Panc1 (cell line): ENCODE measurements at regions not wholly inside any gene's neighbourhood (a gene's known extent, or its start where the extent isn't known, plus 50 kb on each side); places are given as distances from the start of the nearest gene placed in this dataset.

Experiments used
- ATAC-seq: fragments of 200-7000 bp; cut with Tn5 transposase; 2 replicates; pipeline ENCODE4 v1.9.1; 2020; ENCODE audit warnings: mild to moderate bottlenecking, moderate library complexity
- BruUV-seq: library from RNA; stranded (reverse); fragments of 400-500 nt; replicated peaks from 2 replicates; lab custom pipeline; 2021; lab: Mats Ljungman, UMichigan
- CTCF ChIA-PET: fragments of 300-600 bp; sonication (Branson Sonifier 250); formaldehyde crosslinking; loops from one replicate; lab custom pipeline; 2022; ENCODE audit warnings: antibody characterized with exemption; lab: Charles Lee
- POLR2A ChIA-PET: fragments of 300-600 bp; sonication (Branson Sonifier 250); formaldehyde crosslinking; loops from one replicate; lab custom pipeline; 2022; ENCODE audit warnings: antibody characterized with exemption; lab: Charles Lee
- DNase-seq: peaks from one replicate; pipeline ENCODE4 v3.0.0-alpha.2; 2010; ENCODE audit warnings: low read depth, low spot score
- H3K27ac ChIP-seq: 2 replicates; pipeline ENCODE4 v1.5.1; 2011; ENCODE audit warnings: mild to moderate bottlenecking, low read length, inconsistent platforms
- H3K27me3 ChIP-seq: fragments of 200-500 bp; sonication (Bioruptor generic); 2 replicates; pipeline ENCODE4 v1.6.0; 2014; ENCODE audit warnings: low read length, inconsistent platforms; ENCODE audit not compliant: control insufficient read depth, insufficient read depth
- H3K36me3 ChIP-seq: fragments of 200-500 bp; sonication (Bioruptor generic); 2 replicates; pipeline ENCODE4 v1.5.1; 2014; ENCODE audit warnings: inconsistent platforms, mild to moderate bottlenecking, low read length, moderate library complexity; ENCODE audit not compliant: control insufficient read depth, insufficient read depth
- H3K4me1 ChIP-seq: 2 replicates; pipeline ENCODE4 v1.5.1; 2011; ENCODE audit warnings: inconsistent platforms, mild to moderate bottlenecking, low read length, moderate library complexity; ENCODE audit not compliant: control insufficient read depth, insufficient read depth
- H3K4me3 ChIP-seq, 2 experiments: 2 replicates each; pipeline ENCODE4 v1.5.1; 2011 to 2012; ENCODE audit warnings: low read depth in 2 of 2, low read length in 2 of 2, mild to moderate bottlenecking in 2 of 2, inconsistent platforms in 1 of 2, moderate library complexity in 1 of 2
- H3K9me3 ChIP-seq: fragments of 200-500 bp; sonication (Bioruptor generic); 2 replicates; pipeline ENCODE4 v1.5.1; 2014; ENCODE audit warnings: low read depth, mild to moderate bottlenecking, inconsistent platforms, low read length, moderate library complexity; ENCODE audit not compliant: control insufficient read depth, insufficient read depth
- CTCF ChIP-seq: fragments of 450-650 bp; IDR thresholded peaks from 2 replicates; pipeline ENCODE4 v1.5.1; 2017; ENCODE audit warnings: mild to moderate bottlenecking
- POLR2AphosphoS5 ChIP-seq: IDR thresholded peaks from 2 replicates; pipeline ENCODE4 v1.6.1; 2012; ENCODE audit warnings: mild to moderate bottlenecking, low read depth, low read length, moderate library complexity
- REST ChIP-seq, 2 experiments: IDR thresholded peaks; 2 replicates each; pipeline ENCODE4 v1.6.1; 2011 to 2012; ENCODE audit warnings: low read depth in 2 of 2, control low read depth in 1 of 2, low read length in 1 of 2, mild to moderate bottlenecking in 1 of 2, moderate library complexity in 1 of 2; ENCODE audit not compliant: insufficient read depth in 1 of 2
- SIN3A ChIP-seq: IDR thresholded peaks from 2 replicates; pipeline ENCODE4 v1.6.1; 2012; ENCODE audit warnings: low read depth, mild to moderate bottlenecking, low read length, moderate library complexity, borderline replicate concordance; ENCODE audit not compliant: insufficient read depth
- TCF7L2 ChIP-seq: IDR thresholded peaks from 2 replicates; pipeline ENCODE4 v1.6.1; 2011; ENCODE audit warnings: mild to moderate bottlenecking, low read depth, low read length, inconsistent platforms
- in situ Hi-C: cut with HindIII; loops from 2 replicates; pipeline ENCODE4 v1.10.0; 2016; ENCODE audit warnings: low sequenced_read_pairs, low pct_unique_long_range_greater_than_20kb
- intact Hi-C: fragments of 100-400 bp; cut with micrococcal nuclease; formaldehyde crosslinking; loops from one replicate; pipeline ENCODE4 v1.10.0; 2022; ENCODE audit not compliant: unreplicated experiment

GRCh38 chr19:28444362-28444761, 768.6 kb downstream of the UQCRFS1 start:
- Histone ChIP-seq H3K4me1 (no peaks in the 10 kb centered on the region), H3K4me3 (no peak overlapping the region), H3K9me3 (no peaks in the 10 kb centered on the region), H3K27me3 (peaks cover 11% of the 10 kb centered on the region; the same call in 1 of the 2 replicates), H3K27ac (no peak overlapping the region), H3K36me3 (no peaks in the 10 kb centered on the region)
- intact Hi-C loops, result no loop called here
- in situ Hi-C loops, result no loop called here
- TF ChIP-seq REST (IDR thresholded peaks at IDR 0.05; ENCODE audit: insufficient read depth in 1 of 2, low read depth in 2 of 2, low read length in 1 of 2), result no peak
- no peak for TF ChIP-seq SIN3A
- no peak for TF ChIP-seq CTCF
- TF ChIP-seq POLR2AphosphoS5, result no peak
- no peak for TF ChIP-seq TCF7L2
- ATAC-seq, result no peak
- ChIA-PET CTCF (no interaction called here), POLR2A (no interaction called here)
- no TSS peak for BruUV-seq
- no peak for DNase-seq

- H3K4me3 ChIP-seq, result no peak overlapping the region
- intact Hi-C loops, result no loop called here
- no peak overlapping the region for H3K27ac ChIP-seq
- no peaks in the 10 kb centered on the region for H3K36me3 ChIP-seq
- POLR2A ChIA-PET, result no interaction called here
- BruUV-seq, result no TSS peak
- CTCF ChIA-PET, result no interaction called here
- no peaks in the 10 kb centered on the region for H3K9me3 ChIP-seq
- DNase-seq (no peak), ATAC-seq (no peak)
- in situ Hi-C loops, result no loop called here
- peaks cover 11% of the 10 kb centered on the region; the same call in 1 of the 2 replicates for H3K27me3 ChIP-seq
- no peak for TF ChIP-seq POLR2AphosphoS5
- TF ChIP-seq REST (IDR thresholded peaks at IDR 0.05; ENCODE audit: insufficient read depth in 1 of 2, low read depth in 2 of 2, low read length in 1 of 2), result no peak
- no peak for TF ChIP-seq SIN3A
- TF ChIP-seq CTCF, result no peak
- no peak for TF ChIP-seq TCF7L2
- no peaks in the 10 kb centered on the region for H3K4me1 ChIP-seq
Measured at GRCh38 chr19:28443361-28443760, 769.6 kb downstream of the UQCRFS1 start.
